ENCODE measurements at regions not wholly inside any gene's neighbourhood (a gene's known extent, or its start where the extent isn't known, plus 50 kb on each side); places are given as distances from the start of the nearest gene placed in this dataset.
"Not testable (repeated sequence)": the region's sequence is repeated elsewhere in the genome, so short reads cannot be mapped to it uniquely, and the experiment has no call there.

DNA sequence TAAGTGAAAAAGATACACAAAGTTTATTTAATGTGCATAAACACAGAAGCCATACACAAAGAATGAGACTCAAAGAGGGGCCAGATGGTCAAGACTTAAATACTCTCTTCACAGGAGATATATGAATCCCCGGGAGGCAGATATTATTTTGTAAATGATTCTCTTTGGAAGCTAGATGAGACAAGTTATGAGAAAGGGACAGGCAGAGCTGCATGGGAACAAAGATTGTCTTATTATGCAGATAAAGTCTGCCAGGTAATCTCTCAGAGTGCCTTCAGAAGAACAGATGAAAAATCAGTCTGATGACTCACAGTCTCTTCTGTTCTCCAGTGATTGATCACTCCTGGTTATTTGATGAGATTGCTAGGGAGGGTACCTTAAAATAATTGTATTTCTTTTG is 89.0 kb downstream of the NAF1 start:
- no peak for DNase-seq (ENCODE audit: low spot score)

DNA sequence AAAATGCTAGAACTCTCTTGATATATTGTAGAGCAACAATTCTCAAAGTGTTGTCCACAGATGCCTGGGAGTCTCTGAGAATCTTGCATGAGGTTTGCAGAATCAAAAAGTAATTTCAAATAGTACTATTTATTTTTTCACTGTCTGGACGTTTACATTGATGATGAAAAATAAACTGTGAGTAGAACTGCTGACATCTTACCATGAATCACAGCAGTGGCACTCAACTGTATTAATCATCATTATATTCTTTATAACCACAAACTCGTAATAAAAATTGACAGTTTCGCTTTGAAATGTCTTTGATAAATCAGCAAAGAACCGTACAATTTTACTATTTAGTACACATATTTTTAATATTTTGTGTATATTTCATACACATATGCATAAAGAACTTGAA is 94.5 kb downstream of the NAF1 start:
- DNase-seq (ENCODE audit: low spot score), result no peak

DNA sequence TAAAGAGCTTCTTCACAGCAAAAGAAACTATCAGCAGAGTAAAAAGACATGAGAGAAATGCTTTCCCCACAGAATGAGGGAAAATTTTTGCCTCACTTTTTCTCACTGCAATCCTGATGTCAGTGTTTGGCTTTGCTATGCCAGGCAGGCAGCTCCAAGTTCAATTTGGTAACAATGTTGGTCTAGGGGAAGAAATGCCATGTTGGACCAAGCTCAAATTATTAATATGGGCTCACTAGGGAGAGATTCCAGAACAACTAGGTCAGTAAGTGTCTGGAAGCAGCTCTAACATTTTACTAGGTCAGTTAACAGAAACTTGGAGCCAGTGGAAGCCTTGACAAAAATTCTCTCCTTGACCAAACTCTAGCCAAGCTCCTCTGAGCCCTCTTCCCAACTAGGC is 95.4 kb downstream of the NAF1 start:
- DNase-seq (ENCODE audit: low spot score), result no peak

DNA sequence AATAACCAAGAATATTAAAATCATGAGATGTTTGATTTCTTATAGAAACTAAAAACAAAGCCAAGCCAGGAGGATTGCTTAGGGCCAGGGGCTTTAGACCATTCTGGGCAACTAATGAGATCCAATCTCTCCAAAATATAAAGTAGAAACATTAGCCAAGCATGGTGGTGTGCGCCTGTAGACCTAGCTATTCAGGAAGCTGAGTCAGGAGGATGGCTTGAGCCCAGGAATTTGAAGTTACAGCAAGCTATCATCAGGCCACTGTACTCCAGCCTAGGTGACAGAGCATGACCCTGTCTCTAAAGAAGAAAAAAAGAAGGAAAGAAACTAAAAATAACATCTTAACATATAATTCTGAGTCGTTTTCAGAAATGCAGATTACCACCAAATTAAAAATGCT is 96.7 kb downstream of the NAF1 start:
- DNase-seq (ENCODE audit: low spot score), result no peak

DNA sequence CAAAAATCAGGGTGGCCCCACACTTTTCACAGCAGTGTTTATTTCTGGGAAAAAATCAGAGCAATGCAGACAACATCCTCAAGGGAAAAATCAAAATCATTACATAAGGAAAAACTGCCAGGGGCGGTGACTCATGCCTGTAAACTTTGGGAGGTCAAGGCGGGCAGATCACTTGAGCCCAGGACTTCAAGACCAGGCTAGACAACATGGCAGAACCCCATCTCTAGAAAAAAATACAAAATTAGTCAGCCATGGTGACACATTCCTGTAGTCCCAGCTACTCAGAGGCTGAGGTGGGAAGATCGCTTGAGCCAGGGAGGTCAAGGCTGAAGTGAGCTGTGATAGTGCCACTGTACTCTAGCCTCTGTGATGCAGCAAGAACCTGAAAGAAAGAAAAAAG is 102.8 kb downstream of the NAF1 start:
- no peak for DNase-seq (ENCODE audit: low spot score)

DNA sequence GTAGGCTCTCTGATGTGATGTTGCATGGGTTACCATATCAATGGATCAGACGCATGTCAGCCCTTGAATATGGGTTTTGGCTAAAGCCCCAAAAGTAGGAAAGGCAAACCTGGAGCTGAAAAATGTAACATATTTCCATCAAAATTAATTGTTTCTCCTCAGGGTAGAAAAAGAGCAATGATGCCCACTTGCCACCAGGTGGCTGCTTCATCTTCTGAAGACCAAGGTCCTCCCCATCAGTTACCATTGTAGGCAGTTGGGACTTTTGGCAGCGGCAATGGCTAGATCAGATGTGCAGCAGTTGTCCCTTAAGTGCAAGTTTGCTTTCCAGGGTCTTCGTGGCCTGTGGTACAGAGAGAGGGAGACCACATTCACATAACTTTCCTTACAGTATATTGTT is 118.2 kb downstream of the NAF1 start:
- DNase-seq (ENCODE audit: low spot score), result peak; percentile 20

DNA sequence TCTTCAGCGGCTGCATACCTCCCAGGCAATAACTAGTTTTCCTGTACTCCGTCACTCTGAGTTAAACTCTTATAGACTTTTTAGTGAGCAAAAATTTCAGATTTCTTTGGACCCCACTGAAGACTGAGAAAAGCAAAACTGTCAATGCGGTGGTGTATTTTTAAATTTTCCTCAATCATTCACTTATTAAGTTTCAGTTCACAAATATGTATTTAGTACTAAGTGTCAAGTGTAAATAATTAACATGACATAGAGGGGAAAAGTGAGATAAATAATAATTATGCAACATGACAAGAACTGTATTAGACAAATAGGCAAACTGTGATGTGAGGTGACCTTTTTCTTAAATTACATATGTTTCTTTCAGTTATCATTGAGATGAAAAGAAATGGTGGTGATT is 124.4 kb downstream of the NAF1 start:
- no peak for DNase-seq (ENCODE audit: low spot score)

DNA sequence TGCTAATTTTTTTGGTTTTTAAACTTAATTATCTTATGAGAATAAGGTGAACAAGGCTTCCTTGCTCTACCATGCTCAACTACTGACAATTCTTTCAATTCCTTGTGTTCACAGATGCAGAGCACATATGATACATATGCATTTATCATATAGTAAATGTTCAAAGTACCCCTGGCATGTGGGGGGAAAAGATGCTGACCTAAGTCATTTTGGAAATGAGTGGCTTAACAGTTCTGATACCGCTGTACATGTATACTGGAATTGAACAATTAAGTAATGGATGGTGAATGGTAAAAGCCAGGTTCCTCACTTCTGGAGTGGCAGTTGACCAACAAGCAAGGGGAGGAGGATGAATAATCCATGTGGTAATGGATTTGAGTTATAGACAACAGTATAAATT is 149.6 kb downstream of the NAF1 start:
- no peak for DNase-seq (ENCODE audit: low spot score)

DNA sequence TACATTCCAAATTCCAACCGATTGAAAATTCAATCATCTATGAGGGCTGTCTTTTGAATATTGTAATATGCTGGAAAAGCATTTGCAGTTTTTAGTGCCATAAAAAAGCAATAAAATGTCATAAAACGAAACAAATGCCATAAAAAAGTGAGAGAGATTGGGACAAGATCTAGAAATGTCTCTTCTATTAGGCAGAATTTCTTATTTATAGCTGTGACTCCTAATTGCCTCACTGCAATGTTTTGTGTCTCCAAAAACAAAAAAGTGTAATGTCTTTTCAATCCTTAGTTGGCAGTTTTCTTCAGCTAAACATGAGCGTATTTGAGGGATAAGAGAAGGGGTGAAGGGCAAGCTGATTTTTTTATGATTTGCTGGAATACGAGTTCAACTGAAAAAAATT is 153.9 kb downstream of the NAF1 start:
- DNase-seq (ENCODE audit: low spot score), result no peak

DNA sequence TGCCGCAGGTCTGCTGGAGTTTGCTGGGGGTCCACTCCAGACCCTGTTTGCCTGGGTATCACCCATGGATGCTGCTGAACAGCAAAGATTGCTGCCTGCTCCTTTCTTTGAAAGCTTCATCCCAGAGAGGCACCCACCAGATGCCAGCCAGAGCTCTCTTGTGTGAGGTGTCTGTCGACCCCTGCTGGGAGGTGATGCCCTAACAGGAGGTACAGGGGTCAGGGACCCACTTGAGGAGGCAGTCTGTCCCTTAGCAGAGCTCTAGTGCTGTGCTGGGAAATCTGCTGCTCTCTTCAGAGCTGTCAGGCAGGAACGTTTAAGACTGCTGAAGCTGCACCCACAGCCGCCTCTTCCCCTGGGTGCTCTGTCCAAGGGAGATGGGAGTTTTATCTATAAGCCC is 162.7 kb downstream of the NAF1 start:
- no peak for DNase-seq (ENCODE audit: low spot score)

DNA sequence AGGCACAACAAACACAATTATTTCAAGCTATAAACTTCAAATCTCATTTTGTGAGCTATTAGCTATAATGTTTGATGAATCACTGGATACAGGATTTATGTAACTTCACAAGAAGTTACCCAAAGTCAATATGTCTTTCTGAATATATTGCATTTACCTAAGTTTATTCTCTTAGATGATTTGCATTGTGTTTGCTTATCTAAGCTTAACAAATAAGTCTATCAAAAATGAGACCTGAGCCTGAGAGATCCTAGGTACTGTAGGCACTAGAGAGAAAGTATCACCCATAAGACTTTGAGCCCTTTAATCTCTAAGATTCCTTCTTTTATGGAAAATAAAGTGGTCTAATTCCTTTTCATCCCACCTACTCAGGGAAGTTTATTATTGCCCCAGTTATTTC is 178.2 kb downstream of the NAF1 start:
- no peak for DNase-seq (ENCODE audit: low spot score)

DNA sequence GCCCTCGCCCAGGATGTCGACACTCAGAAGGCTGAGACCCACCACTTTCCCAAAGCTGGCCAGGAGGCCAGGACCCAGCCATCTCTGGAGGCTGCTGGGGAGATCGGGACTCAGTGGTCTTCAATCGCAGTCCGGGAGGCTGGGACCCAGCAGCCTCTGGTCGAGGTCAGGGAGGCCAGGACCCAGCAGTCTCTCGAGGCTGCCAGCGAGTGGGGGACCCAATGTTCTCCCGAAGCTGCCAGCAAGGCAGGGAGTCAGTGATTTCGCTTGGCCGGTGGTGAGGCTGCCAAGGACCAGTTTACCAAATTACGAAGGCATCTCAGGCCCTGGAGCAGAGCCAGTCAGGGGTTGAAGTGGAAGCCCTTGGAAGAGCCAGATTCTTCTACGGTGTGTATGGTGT is 181.6 kb downstream of the NAF1 start:
- DNase-seq (ENCODE audit: low spot score), result no peak

DNA sequence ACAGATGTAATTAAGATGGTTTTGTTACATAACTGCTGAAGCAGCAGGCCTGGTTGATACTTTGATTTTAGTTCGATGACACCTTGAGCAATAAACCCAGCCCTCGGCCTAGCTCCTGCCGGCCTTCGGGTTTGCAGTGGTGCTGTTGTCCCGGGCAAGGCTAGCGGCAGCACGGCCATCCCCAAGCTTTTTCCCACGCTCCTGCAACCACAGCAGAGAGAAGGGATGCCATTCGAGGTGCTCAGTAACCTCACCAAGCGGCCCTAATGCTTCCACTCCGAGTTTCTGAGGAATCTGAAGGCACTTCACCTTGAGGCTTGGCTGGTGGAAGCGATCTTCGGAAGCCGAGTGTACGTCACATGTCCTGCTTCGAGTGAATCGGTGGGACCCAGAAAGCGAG is 182.1 kb downstream of the NAF1 start:
- DNase-seq (ENCODE audit: low spot score), result no peak

DNA sequence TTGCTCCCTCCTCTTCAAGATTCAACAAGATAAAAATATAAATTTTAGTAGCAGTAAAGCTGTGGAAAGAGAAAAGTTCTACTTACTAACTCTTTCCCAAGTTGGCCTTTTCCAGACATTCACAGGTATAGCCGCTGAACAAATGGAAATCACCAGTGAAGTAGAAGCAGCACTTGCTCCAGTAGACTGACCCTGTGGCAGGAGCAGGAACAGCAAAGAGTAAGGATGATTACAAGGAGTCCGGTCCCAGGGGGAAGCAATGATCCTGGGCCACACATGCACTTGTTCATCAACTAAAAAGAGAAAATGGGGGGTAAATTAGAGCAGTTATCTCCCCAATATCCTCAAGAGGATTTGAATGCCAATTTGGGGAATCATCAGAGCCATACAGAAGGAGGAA is 184.9 kb downstream of the NAF1 start:
- no peak for DNase-seq (ENCODE audit: low spot score)

DNA sequence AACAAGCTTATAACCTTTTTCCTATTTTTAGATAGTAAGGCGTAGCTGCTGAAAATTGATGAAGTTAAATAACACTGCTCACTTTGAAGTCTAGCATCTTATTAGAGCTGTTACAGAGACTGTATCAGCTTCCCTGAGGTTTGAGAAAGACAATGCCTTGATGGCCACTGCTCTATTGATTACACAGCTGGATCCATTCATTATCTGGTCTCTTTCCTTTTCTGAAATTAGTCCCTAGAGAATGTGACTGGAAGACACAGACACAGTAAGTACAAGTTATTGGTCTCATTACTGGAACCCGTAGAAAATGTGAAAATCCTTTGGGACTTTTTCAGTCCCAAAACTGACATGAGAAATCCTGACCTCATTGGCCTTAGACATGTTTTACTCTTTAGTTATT is 188.3 kb downstream of the NAF1 start:
- no peak for DNase-seq (ENCODE audit: low spot score)

DNA sequence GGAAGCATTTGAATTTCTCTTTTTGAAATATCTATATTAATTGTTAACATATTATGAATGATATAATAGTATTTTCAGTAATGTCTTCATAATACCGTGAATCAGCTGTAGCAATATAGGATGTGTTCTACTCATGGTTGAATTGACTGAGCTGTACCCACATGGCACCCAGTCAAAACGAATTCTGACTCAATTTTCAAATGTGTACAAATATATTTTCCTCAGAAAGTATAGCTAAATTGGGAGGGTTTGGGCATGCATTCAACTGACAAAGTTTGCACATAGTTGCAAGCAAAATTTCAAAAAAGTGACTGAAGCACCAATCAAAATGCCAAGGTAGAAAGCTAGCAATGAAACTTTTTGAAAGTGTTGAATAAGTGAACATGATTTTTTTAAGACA is 188.9 kb downstream of the NAF1 start:
- DNase-seq (ENCODE audit: low spot score), result no peak

DNA sequence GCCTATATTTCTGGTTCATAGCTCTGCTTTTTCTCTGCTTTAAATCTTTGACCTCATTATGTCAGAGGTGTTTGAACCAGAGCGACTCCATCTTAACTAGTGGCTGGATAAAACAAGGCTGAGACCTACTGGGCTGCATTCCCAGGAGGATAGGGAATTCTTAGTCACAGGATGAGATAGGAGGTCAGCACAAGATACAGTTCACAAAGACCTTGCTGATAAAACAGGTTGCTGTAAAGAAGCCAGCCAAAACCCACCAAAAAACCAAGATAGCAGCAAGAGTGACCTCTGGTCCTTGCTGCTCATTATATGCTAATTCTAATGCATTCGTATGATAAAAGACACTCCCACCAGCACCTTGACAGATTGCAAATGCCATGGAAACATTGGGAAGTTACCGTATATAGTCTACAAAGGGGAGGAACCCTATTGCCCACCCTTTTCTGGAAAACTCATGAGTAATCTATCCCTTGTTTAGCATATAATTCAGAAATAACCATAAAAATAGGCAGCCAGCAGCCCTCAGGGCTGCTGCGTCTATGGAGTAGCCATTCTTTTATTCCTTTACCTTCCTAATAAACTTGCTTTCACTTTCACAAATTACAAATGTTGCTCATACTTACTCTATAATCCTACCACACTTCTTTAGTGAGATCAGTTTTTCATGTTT is 193.9 kb downstream of the NAF1 start:
- peak; percentile 8 for DNase-seq (ENCODE audit: low spot score)

DNA sequence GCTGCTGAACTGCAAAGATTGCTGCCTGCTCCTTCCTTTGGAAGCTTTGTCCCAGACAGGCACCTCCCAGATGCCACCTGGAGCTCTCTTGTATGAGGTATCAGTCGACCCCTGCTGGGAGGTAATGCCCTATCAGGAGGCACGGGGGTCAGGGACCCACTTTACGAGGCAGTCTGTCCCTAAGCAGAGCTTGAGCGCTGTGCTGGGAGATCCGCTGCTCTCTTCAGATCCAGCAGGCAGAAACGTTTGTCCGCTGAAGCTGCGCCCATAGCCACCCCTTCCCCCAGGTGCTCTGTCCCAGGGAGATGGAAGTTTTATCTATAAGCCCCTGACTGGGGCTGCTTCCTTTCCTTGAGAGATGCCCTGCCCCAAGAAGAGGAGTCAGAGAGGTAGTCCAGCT is 197.5 kb downstream of the NAF1 start:
- no peak for DNase-seq (ENCODE audit: low spot score)

DNA sequence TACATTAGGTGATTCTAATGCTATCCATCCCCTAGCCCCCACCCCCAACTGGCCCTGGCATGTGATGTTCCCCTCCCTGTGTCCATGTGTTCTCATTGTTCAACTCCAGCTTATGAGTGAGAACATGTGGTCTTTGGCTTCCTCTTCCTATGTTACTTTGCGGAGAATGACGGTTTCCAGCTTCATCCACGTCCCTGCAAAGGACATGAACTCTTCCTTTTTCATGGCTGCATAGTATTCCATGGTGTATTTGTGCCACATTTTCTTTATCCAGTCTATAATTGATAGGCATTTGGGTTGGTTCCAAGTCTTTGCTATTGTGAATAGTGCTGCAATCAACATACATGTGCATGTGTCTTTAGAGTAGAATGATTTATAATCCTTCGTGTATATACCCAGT is 200.7 kb downstream of the NAF1 start:
- not testable (repeated sequence) for DNase-seq (ENCODE audit: low spot score)

DNA sequence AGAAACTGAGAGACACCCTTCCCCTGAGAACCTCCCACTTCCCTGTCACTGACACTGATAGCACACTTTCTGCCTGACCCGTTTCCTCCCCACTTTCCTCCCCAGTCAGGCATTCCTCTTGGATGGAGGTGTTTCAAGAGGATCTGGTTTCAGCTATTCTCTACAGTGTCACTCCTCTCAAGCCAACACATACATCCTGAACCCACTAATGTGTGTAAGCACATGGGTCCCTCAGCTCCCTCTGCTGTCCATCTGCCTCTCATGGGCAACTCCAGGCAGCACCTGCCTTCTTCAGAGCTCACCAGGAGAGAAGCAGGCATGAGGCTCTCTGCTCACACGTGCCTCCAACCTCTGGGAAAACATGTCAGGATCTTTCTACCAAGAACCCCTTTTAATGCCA is 207.6 kb downstream of the NAF1 start:
- peak; percentile 15 for DNase-seq (ENCODE audit: low spot score)

DNA sequence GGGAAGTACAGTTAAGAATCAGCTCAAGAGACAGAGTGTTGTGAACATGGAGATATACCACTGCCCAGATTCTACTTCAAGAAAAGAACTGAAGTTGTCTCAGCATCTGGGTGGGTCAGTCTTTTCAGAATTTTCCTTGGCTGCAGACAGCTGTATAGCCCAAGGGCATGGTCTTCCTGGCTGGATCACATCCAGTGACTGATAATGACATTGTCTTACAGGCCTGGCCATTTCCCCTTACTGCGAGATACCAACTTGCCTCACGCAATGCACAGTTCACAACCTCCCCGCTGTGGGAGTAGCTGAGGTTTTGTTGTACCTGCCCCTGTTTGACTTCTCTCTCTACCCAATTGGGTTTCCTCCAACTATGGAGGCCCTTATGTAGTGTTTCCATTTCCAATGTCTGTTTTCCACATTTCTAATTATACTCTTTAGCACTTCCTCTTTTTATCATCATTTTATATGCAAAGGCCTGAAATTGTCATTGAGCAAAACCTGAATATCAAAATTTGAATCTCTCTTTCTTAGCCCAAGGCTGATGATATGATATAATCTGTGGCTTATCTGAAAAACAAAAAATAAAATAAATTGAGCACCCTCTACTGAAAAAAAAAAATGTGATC is 209.1 kb downstream of the NAF1 start:
- DNase-seq (ENCODE audit: low spot score), result no peak

DNA sequence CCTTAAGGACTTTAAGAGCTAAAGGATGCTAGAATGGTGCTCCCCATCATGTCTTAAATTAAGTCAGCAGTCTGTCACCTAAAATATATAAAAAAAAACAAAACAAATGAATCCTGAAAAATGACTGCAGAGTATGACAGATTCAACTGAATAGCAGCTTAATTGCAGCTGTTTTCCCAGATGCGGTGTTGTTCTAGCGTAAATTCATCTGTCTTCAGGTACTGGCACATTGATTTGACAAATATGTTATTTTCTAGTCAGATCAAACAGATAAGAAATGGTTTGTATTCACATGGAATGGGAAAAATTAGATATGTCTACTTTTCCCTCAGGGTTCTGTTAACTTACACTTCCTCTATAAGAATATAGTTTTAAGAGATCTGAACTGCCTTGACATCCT is 211.7 kb downstream of the NAF1 start:
- no peak for DNase-seq (ENCODE audit: low spot score)

DNA sequence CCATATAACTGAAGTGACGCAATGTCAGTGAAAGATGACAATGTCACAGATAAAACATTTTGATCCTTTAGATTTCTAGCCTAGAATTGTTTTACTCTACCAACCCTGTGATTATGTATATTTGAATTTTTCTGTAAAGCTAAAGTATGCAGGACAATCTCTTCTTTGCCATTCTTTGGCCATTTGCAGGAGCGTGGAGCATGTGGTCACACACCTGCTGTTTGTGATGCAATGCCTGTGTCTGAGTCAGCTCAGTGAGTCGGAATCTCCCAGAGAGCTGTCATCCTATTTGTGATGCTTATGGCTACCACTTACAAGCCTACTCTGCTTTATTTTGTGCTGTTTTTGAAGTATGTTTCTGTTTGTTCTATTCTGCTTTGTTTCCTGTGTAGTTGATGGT is 214.5 kb downstream of the NAF1 start:
- DNase-seq (ENCODE audit: low spot score), result no peak

DNA sequence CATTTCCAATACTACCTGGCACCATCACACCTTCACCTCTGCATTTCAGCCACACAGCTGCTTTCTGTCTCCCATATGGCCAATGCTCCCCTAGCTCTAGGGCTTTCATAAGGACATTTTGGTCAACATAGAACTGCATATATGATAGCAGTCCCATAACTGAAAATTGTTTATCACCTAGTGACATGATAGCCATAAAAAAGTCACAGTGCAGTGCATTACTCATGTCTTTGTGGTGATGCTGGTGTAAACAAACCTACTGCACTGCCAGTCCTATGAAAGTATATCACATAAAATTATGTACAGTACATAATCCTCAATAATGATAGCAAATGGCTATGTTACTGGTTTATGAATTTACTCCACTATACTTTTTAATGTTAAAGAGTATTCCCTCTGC is 221.0 kb downstream of the NAF1 start:
- no peak for DNase-seq (ENCODE audit: low spot score)
